AG04450 (cell line): ENCODE measurements at regions not wholly inside any gene's neighbourhood (a gene's known extent, or its start where the extent isn't known, plus 50 kb on each side); places are given as distances from the start of the nearest gene placed in this dataset.

Experiments used
- CTCF ChIA-PET: fragments of 300-600, 350-600 bp; formaldehyde crosslinking; extraction: SDS; loops from one replicate; lab custom pipeline; 2022; ENCODE audit warnings: antibody characterized with exemption, inconsistent platforms; lab: Charles Lee
- POLR2A ChIA-PET: fragments of 350-600 bp; formaldehyde crosslinking; extraction: SDS; loops from one replicate; lab custom pipeline; 2021; ENCODE audit warnings: antibody characterized with exemption, inconsistent platforms; lab: Yijun Ruan, JAX
- DNase-seq: peaks from one replicate; pipeline ENCODE4 v3.0.0-alpha.2; 2011; ENCODE audit warnings: low read depth, low spot score
- H3K27ac ChIP-seq: one replicate; pipeline ENCODE4 v1.5.1; 2012; ENCODE audit warnings: low read depth, low read length, control low read depth
- H3K27me3 ChIP-seq: one replicate; pipeline ENCODE4 v1.6.0; 2012; ENCODE audit warnings: low read length; ENCODE audit not compliant: control insufficient read depth, insufficient read depth
- H3K4me3 ChIP-seq: 2 replicates; pipeline ENCODE4 v1.5.1; 2011; ENCODE audit warnings: mild to moderate bottlenecking, low read depth, low read length, control low read depth
- H3K9me3 ChIP-seq: 2 replicates; pipeline ENCODE4 v1.5.1; 2012; ENCODE audit warnings: low read length; ENCODE audit not compliant: control insufficient read depth, insufficient read depth
- CTCF ChIP-seq: IDR thresholded peaks from 2 replicates; pipeline ENCODE4 v1.5.1; 2011; ENCODE audit warnings: low read depth, low read length, control low read depth, inconsistent platforms

GRCh38 chr2:172279214-172279613, 148.2 kb upstream of the ITGA6 start:
- no peak overlapping the region for H3K4me3 ChIP-seq
- ChIA-PET CTCF (no interaction called here), POLR2A (no interaction called here)
- H3K9me3 ChIP-seq = peaks cover 10% of the 10 kb centered on the region; the same call in 1 of the 2 replicates
- no peak for TF ChIP-seq CTCF
- no peak overlapping the region for H3K27ac ChIP-seq
- DNase-seq = no peak
- H3K27me3 ChIP-seq = no peaks in the 10 kb centered on the region

GRCh38 chr2:172279813-172280212, 147.6 kb upstream of the ITGA6 start:
- TF ChIP-seq CTCF = no peak
- Histone ChIP-seq H3K27me3 (no peaks in the 10 kb centered on the region), H3K9me3 (peaks cover 10% of the 10 kb centered on the region; the same call in 1 of the 2 replicates), H3K27ac (no peak overlapping the region), H3K4me3 (no peak overlapping the region)
- POLR2A ChIA-PET = no interaction called here
- CTCF ChIA-PET = no interaction called here
- DNase-seq = no peak

- Histone ChIP-seq H3K9me3 (peaks cover 10% of the 10 kb centered on the region; the same call in 1 of the 2 replicates), H3K4me3 (no peak overlapping the region), H3K27me3 (no peaks in the 10 kb centered on the region), H3K27ac (no peak overlapping the region)
- TF ChIP-seq CTCF = no peak
- POLR2A ChIA-PET = no interaction called here
- no peak for DNase-seq
- CTCF ChIA-PET = interaction anchor here (0.5 to 1.0 kb wide), 2 partner anchors 142 to 181 kb away, joined by 4 to 5 read pairs; no protein-coding TSS in a partner anchor
These were observed 146.6 kb upstream of the ITGA6 start for GRCh38 chr2:172280571-172281361.

- peaks cover 7% of the 10 kb centered on the region; the same call in 1 of the 2 replicates for H3K9me3 ChIP-seq
- no peak overlapping the region for H3K4me3 ChIP-seq
- ChIA-PET POLR2A (interaction anchor here (1.2 kb wide), 2 partner anchors 29 to 74 kb away, joined by 3 read pairs; no protein-coding TSS in a partner anchor), CTCF (interaction anchor here (0.5 to 1.5 kb wide), 3 partner anchors 143 to 181 kb away, joined by 4 to 5 read pairs (median 4); no protein-coding TSS in a partner anchor)
- peak; percentile 47 for DNase-seq
- H3K27me3 ChIP-seq = no peaks in the 10 kb centered on the region
- H3K27ac ChIP-seq = peak overlapping the region; percentile 86
- no peak for TF ChIP-seq CTCF
These were observed 145.5 kb upstream of the ITGA6 start for GRCh38 chr2:172281648-172282570.
